Nephron progenitor cell (in vitro differentiated cells): ENCODE measurements at regions not wholly inside any gene's neighbourhood (a gene's known extent, or its start where the extent isn't known, plus 50 kb on each side); places are given as distances from the start of the nearest gene placed in this dataset.
"Not testable (repeated sequence)": the region's sequence is repeated elsewhere in the genome, so short reads cannot be mapped to it uniquely, and the experiment has no call there.

Experiments used
- DNase-seq: peaks from one replicate; pipeline ENCODE4 v3.0.0; 2021
- H3K27ac Mint-ChIP-seq: 2 replicates; pipeline ENCODE4 v1.8.0; 2021; ENCODE audit warnings: mild to moderate bottlenecking, moderate library complexity, mixed read lengths
- H3K27me3 Mint-ChIP-seq: 2 replicates; pipeline ENCODE4 v1.8.0; 2021; ENCODE audit warnings: mild to moderate bottlenecking, low read depth, mixed read lengths; ENCODE audit not compliant: poor library complexity
- H3K36me3 Mint-ChIP-seq: 2 replicates; pipeline ENCODE4 v1.8.0; 2021; ENCODE audit warnings: low read depth, mixed read lengths
- H3K4me1 Mint-ChIP-seq: 2 replicates; pipeline ENCODE4 v1.8.0; 2021; ENCODE audit warnings: mixed read lengths
- H3K4me3 Mint-ChIP-seq: 2 replicates; pipeline ENCODE4 v1.8.0; 2021; ENCODE audit warnings: mild to moderate bottlenecking, moderate library complexity, mixed read lengths
- H3K9me3 Mint-ChIP-seq: 2 replicates; pipeline ENCODE4 v1.8.0; 2021; ENCODE audit warnings: mild to moderate bottlenecking, moderate library complexity, mixed read lengths
- CTCF ChIP-seq: fragments of 200-600 bp; sonication (generic); IDR thresholded peaks from 2 replicates; pipeline ENCODE4 v1.5.0; 2021; ENCODE audit warnings: antibody characterized with exemption

DNA sequence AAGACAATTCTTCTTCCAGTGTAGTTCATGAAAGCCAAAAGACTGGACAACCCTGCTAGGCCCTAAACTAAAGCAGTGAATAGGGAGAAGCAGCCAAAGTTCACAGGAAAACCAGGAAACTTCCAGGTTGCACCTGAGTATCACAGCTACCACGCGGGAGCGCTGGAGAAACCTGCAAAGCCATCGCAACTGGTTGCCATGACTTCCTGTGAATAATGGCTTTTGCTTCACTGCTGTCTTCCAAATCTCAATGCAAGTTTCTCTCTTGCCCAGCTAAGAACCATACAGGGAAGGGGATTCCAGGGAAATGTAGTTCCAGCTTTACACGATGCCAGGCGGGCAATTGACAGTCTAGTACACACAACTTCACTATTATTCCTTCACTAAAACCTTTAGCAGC, 114.1 kb downstream of the GXYLT1 start:
- no peak overlapping the region for H3K4me3 Mint-ChIP-seq
- no peaks in the 10 kb centered on the region for H3K9me3 Mint-ChIP-seq
- no peak for TF ChIP-seq CTCF
- no peak overlapping the region for H3K27ac Mint-ChIP-seq
- no peak for DNase-seq
- peaks cover 4% of the 10 kb centered on the region for H3K27me3 Mint-ChIP-seq
- H3K4me1 Mint-ChIP-seq: peaks cover 5% of the 10 kb centered on the region
- no peaks in the 10 kb centered on the region for H3K36me3 Mint-ChIP-seq

DNA sequence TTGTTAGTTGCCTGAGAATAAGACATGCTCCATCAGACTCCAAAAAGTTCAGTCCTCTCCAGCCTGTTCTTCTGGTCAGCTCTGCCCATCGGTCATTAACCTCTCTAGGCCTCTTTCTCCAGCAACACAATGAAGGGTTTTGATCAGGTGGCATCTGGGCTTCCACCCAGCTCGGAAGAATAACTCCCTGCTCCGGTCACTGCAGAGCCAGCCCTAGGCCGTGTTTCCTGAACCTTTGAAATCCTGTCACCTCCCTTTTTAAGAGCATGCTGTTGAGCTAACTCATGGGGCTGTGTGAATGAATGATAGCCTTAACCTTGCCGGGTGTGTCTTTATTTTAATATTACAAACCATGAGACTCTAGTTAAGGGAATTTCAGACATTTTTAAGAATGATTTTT, 117.1 kb downstream of the GXYLT1 start:
- Mint-ChIP-seq H3K9me3 (no peaks in the 10 kb centered on the region), H3K27me3 (peaks cover 6% of the 10 kb centered on the region), H3K4me1 (peaks cover 17% of the 10 kb centered on the region), H3K4me3 (no peak overlapping the region), H3K27ac (no peak overlapping the region), H3K36me3 (no peaks in the 10 kb centered on the region)
- DNase-seq: no peak
- no peak for TF ChIP-seq CTCF

DNA sequence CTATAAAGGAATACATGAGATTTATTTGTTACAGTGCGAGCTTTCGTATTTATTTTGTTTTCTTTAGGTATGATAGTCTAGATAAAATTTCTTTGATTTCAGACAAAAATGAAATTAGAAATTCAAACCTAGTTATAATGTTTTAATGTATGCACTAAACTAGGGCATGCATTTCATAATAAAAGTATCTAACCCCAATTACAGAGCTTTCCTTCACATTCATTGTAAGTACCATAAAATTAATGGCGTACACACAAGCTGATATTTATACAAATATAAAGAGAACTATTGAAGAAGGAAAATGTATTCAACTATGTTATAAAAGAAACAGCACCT, 120.2 kb downstream of the GXYLT1 start:
- peaks cover 8% of the 10 kb centered on the region for H3K27me3 Mint-ChIP-seq
- H3K9me3 Mint-ChIP-seq: no peaks in the 10 kb centered on the region
- H3K36me3 Mint-ChIP-seq: no peaks in the 10 kb centered on the region
- H3K4me1 Mint-ChIP-seq: peaks cover 28% of the 10 kb centered on the region
- H3K4me3 Mint-ChIP-seq: no peak overlapping the region
- no peak overlapping the region for H3K27ac Mint-ChIP-seq
- DNase-seq: no peak
- no peak for TF ChIP-seq CTCF

GRCh38 chr12:42023733-42024494, 120.8 kb downstream of the GXYLT1 start:
- Mint-ChIP-seq H3K4me3 (peak overlapping the region; percentile 70), H3K4me1 (peaks cover 28% of the 10 kb centered on the region), H3K36me3 (no peaks in the 10 kb centered on the region), H3K27me3 (peaks cover 8% of the 10 kb centered on the region), H3K27ac (no peak overlapping the region), H3K9me3 (no peaks in the 10 kb centered on the region)
- TF ChIP-seq CTCF: peak; percentile 90
- DNase-seq: peak; percentile 88

GRCh38 chr12:42021937-42022336, 122.7 kb downstream of the GXYLT1 start:
- H3K36me3 Mint-ChIP-seq, H3K27ac Mint-ChIP-seq, DNase-seq, H3K9me3 Mint-ChIP-seq, H3K4me3 Mint-ChIP-seq: not testable (repeated sequence)
- peaks cover 23% of the 10 kb centered on the region for H3K4me1 Mint-ChIP-seq
- peaks cover 15% of the 10 kb centered on the region for H3K27me3 Mint-ChIP-seq

- peaks cover 15% of the 10 kb centered on the region for H3K27me3 Mint-ChIP-seq
- no peaks in the 10 kb centered on the region for H3K9me3 Mint-ChIP-seq
- H3K4me3 Mint-ChIP-seq: no peak overlapping the region
- H3K27ac Mint-ChIP-seq: no peak overlapping the region
- H3K36me3 Mint-ChIP-seq: no peaks in the 10 kb centered on the region
- no peak for DNase-seq
- peaks cover 23% of the 10 kb centered on the region for H3K4me1 Mint-ChIP-seq
- no peak for TF ChIP-seq CTCF
These were observed 123.2 kb downstream of the GXYLT1 start for GRCh38 chr12:42021469-42021868.
